GM12873 (cell line): ENCODE measurements at regions not wholly inside any gene's neighbourhood (a gene's known extent, or its start where the extent isn't known, plus 50 kb on each side); places are given as distances from the start of the nearest gene placed in this dataset.

Source experiments
- CTCF ChIP-seq: IDR thresholded peaks from 2 replicates; pipeline ENCODE4 v1.5.1; 2012; ENCODE audit warnings: low read depth, mild to moderate bottlenecking, moderate library complexity, low read length, control low read depth; ENCODE audit not compliant: insufficient read depth; ENCODE audit errors: missing control alignments

GRCh38 chr2:107588181-107588580, 238.5 kb upstream of the RGPD4 start:
- TF ChIP-seq CTCF = no peak

GRCh38 chr2:107589079-107589491, 237.6 kb upstream of the RGPD4 start:
- no peak for TF ChIP-seq CTCF

- no peak for TF ChIP-seq CTCF
Observed at GRCh38 chr2:107591561-107592279, 235.0 kb upstream of the RGPD4 start.

GRCh38 chr2:107592280-107592624, 234.4 kb upstream of the RGPD4 start:
- no peak for TF ChIP-seq CTCF

GRCh38 chr2:107595285-107595684, 231.4 kb upstream of the RGPD4 start:
- no peak for TF ChIP-seq CTCF

GRCh38 chr2:107595749-107596148, 230.9 kb upstream of the RGPD4 start:
- no peak for TF ChIP-seq CTCF

- TF ChIP-seq CTCF = no peak
Observed at GRCh38 chr2:107597507-107597906, 229.2 kb upstream of the RGPD4 start.
